ENCODE measurements at regions not wholly inside any gene's neighbourhood (a gene's known extent, or its start where the extent isn't known, plus 50 kb on each side); places are given as distances from the start of the nearest gene placed in this dataset.

GRCh38 chr6:43904311-43905123, 134.5 kb downstream of the VEGFA start:
- no peaks in the 10 kb centered on the region for H3K36me3 ChIP-seq
- H3K27ac ChIP-seq = no peak overlapping the region
- no peaks in the 10 kb centered on the region for H3K4me1 ChIP-seq
- ATAC-seq (no peak), DNase-seq (no peak)
- H3K9me3 ChIP-seq = no peaks in the 10 kb centered on the region
- intact Hi-C loops (cut with DNase I) = no loop called here
- H3K27me3 ChIP-seq (ENCODE audit: low read depth) = no peaks in the 10 kb centered on the region
- no peak for TF ChIP-seq CTCF (IDR thresholded peaks at IDR 0.05)
- no peak overlapping the region for H3K4me3 ChIP-seq

GRCh38 chr6:43903739-43904290, 133.8 kb downstream of the VEGFA start:
- intact Hi-C loops (cut with DNase I) = no loop called here
- H3K4me1 ChIP-seq = no peaks in the 10 kb centered on the region
- no peak for TF ChIP-seq CTCF (IDR thresholded peaks at IDR 0.05)
- H3K9me3 ChIP-seq = no peaks in the 10 kb centered on the region
- no peak for ATAC-seq
- H3K4me3 ChIP-seq = no peak overlapping the region
- H3K36me3 ChIP-seq = no peaks in the 10 kb centered on the region
- no peak overlapping the region for H3K27ac ChIP-seq
- no peaks in the 10 kb centered on the region for H3K27me3 ChIP-seq (ENCODE audit: low read depth)
- DNase-seq = no peak

GRCh38 chr6:43901733-43902230, 131.8 kb downstream of the VEGFA start:
- no peaks in the 10 kb centered on the region for H3K4me1 ChIP-seq
- no peaks in the 10 kb centered on the region for H3K9me3 ChIP-seq
- ATAC-seq (no peak), DNase-seq (no peak)
- no peak overlapping the region for H3K4me3 ChIP-seq
- H3K36me3 ChIP-seq = no peaks in the 10 kb centered on the region
- no peak for TF ChIP-seq CTCF (IDR thresholded peaks at IDR 0.05)
- intact Hi-C loops (cut with DNase I) = no loop called here
- H3K27ac ChIP-seq = no peak overlapping the region
- H3K27me3 ChIP-seq (ENCODE audit: low read depth) = no peaks in the 10 kb centered on the region

GRCh38 chr6:43900916-43901732, 131.1 kb downstream of the VEGFA start:
- Histone ChIP-seq H3K4me3 (no peak overlapping the region), H3K27me3 (ENCODE audit: low read depth) (no peaks in the 10 kb centered on the region), H3K4me1 (no peaks in the 10 kb centered on the region), H3K36me3 (no peaks in the 10 kb centered on the region), H3K27ac (no peak overlapping the region), H3K9me3 (no peaks in the 10 kb centered on the region)
- no peak for DNase-seq
- no peak for TF ChIP-seq CTCF (IDR thresholded peaks at IDR 0.05)
- intact Hi-C loops (cut with DNase I) = no loop called here
- no peak for ATAC-seq

- ATAC-seq (no peak), DNase-seq (no peak)
- intact Hi-C loops (cut with DNase I) = no loop called here
- no peaks in the 10 kb centered on the region for H3K9me3 ChIP-seq
- no peaks in the 10 kb centered on the region for H3K36me3 ChIP-seq
- H3K27ac ChIP-seq = no peak overlapping the region
- H3K4me1 ChIP-seq = no peaks in the 10 kb centered on the region
- no peak for TF ChIP-seq CTCF (IDR thresholded peaks at IDR 0.05)
- H3K27me3 ChIP-seq (ENCODE audit: low read depth) = no peaks in the 10 kb centered on the region
- no peak overlapping the region for H3K4me3 ChIP-seq
These were observed 130.5 kb downstream of the VEGFA start for GRCh38 chr6:43900560-43900915.

Data from lower lobe of right lung (tissue), 2 donors.